Small intestine (tissue), 7 donors: ENCODE measurements at regions not wholly inside any gene's neighbourhood (a gene's known extent, or its start where the extent isn't known, plus 50 kb on each side); places are given as distances from the start of the nearest gene placed in this dataset.

Experiments
- DNase-seq, 2 donors: peaks; one replicate each; pipeline versions ENCODE4 v3.0.0 to v3.0.0-alpha.2; 2013
- FAIRE-seq: peaks from 2 replicates; lab custom pipeline; 2012; peaks lifted over from hg19 to GRCh38; lab: Jason Lieb, UNC
- H3K27ac ChIP-seq, 3 donors: one replicate each; pipeline ENCODE4 v1.5.1; 2013; ENCODE audit warnings: low read length in 2 of 3, mild to moderate bottlenecking in 2 of 3, control low read depth in 1 of 3, inconsistent platforms in 1 of 3, low read depth in 1 of 3, moderate library complexity in 1 of 3
- H3K27me3 ChIP-seq, 3 donors: one replicate each; pipeline ENCODE4 v1.6.1; 2013; ENCODE audit warnings: low read length in 3 of 3, inconsistent platforms in 1 of 3; ENCODE audit not compliant: control insufficient read depth in 3 of 3, insufficient read depth in 3 of 3
- H3K36me3 ChIP-seq, 3 donors: one replicate each; pipeline ENCODE4 v1.6.1; 2013; ENCODE audit warnings: low read length in 3 of 3, inconsistent platforms in 1 of 3, low read depth in 1 of 3, mild to moderate bottlenecking in 1 of 3, moderate library complexity in 1 of 3; ENCODE audit not compliant: control insufficient read depth in 3 of 3, insufficient read depth in 2 of 3
- H3K4me1 ChIP-seq, 3 donors: one replicate each; pipeline ENCODE4 v1.6.1; 2013; ENCODE audit warnings: low read length in 2 of 3, inconsistent platforms in 1 of 3, low read depth in 1 of 3, mild to moderate bottlenecking in 1 of 3, moderate library complexity in 1 of 3; ENCODE audit not compliant: control insufficient read depth in 3 of 3, insufficient read depth in 2 of 3
- H3K4me3 ChIP-seq, 3 donors: one replicate each; pipeline ENCODE4 v1.5.1; 2013; ENCODE audit warnings: low read length in 3 of 3, control low read depth in 1 of 3, inconsistent platforms in 1 of 3, low read depth in 1 of 3, mild to moderate bottlenecking in 1 of 3, moderate library complexity in 1 of 3
- H3K9me3 ChIP-seq, 2 donors: one replicate each; pipeline ENCODE4 v1.6.1; 2013; ENCODE audit warnings: low read depth in 1 of 2, low read length in 1 of 2; ENCODE audit not compliant: control insufficient read depth in 2 of 2, insufficient read depth in 1 of 2
- WGBS, 3 donors: extraction: QIAGEN DNeasy Blood & Tissue Kit; methylation state at CpG; one replicate each; pipeline ENCODE4 v1.1.7; 2013; 5-methylcytosine and 5-hydroxymethylcytosine counted together
- donor health status: healthy with polysubstance abuse.
- donor health status: control.
- donor health status: control.
- donor health status: Bipolar disorder and iron deficiency.
- donor health status: healthy.

GRCh38 chr5:163687414-163687813 is 182.0 kb downstream of the MAT2B start:
- no peak overlapping the region for H3K27ac ChIP-seq
- H3K4me3 ChIP-seq = no peak overlapping the region
- WGBS, 3 donors = 80 to 84% (median 83%) methylated on average over 3 of the region's 3 CpGs
- H3K27me3 ChIP-seq = no peaks in the 10 kb centered on the region
- FAIRE-seq = no peak
- H3K4me1 ChIP-seq = peaks cover 0 to 4% (median 0%) of the 10 kb centered on the region in 3 donors
- DNase-seq = no peak
- no peaks in the 10 kb centered on the region for H3K36me3 ChIP-seq
- H3K9me3 ChIP-seq = no peaks in the 10 kb centered on the region

- Histone ChIP-seq H3K27me3 (no peaks in the 10 kb centered on the region), H3K36me3 (no peaks in the 10 kb centered on the region), H3K9me3 (no peaks in the 10 kb centered on the region), H3K4me3 (no peak overlapping the region), H3K4me1 (no peaks in the 10 kb centered on the region), H3K27ac (no peak overlapping the region)
- no peak for DNase-seq
- 93 to 97% (median 94%) methylated on average over 2 of the region's 2 CpGs for WGBS, 3 donors
- no peak for FAIRE-seq
Measured at GRCh38 chr5:163692091-163692490, 186.7 kb downstream of the MAT2B start.

DNA sequence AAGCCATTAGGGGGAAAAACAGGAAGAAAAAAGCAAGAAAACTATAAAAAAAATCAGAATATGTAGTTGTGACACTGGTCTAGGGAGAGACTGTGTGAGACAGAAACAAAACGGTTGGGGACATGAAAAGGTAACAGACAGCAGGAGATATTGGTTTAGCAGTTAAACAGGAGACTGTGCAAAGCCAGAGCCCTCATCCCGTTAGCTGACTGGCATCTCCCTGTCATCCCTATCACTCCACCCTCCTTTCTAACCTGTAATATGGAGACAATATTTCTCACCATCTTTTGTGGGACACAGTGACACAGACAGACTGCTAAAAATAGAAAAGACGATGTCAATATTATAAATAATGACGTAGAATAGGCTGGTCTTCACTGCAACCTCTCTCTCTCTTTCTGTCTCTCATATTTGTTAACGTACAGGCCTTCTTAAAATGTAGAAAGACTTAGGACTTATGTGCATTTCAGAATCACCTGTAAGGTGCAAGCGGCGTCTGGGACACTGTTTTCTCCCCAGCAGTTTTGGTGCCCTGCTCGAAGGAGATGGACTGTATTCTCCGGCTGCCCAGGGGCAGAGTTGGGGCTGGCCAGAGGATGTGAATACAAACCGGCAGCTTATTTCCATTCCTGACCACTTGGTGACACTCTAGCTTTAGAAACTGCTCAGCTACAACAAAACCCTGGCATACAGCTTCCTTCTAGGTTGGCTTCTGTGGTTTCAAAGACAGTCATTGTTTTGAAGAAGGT is 190.6 kb downstream of the MAT2B start:
- Histone ChIP-seq H3K27me3 (no peaks in the 10 kb centered on the region), H3K9me3 (no peaks in the 10 kb centered on the region), H3K27ac (no peak overlapping the region), H3K4me1 (no peaks in the 10 kb centered on the region), H3K4me3 (no peak overlapping the region), H3K36me3 (no peaks in the 10 kb centered on the region)
- WGBS, 3 donors = 25 to 31% (median 27%) methylated on average over 10 of the region's 10 CpGs
- DNase-seq (peak; percentile 73 to 74), FAIRE-seq (no peak)

DNA sequence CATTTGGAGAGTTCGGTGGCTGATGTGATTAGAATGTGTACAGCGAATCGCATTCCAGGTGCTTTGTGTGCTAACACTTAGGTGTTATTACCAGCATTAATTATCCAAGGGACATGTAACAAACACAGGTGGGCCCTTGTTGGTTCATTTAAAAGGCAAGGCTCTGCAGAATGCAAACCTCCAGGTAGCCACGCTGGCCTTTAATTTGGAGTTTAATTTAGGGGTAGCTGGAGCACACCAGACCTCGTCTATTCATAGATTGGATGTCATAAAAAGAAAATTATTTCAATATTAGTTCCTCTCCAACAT is 191.1 kb downstream of the MAT2B start:
- 6 to 22% (median 16%) methylated on average over 5 of the region's 5 CpGs for WGBS, 3 donors
- FAIRE-seq (no peak), DNase-seq (no peak)
- H3K36me3 ChIP-seq = no peaks in the 10 kb centered on the region
- no peaks in the 10 kb centered on the region for H3K27me3 ChIP-seq
- H3K9me3 ChIP-seq = no peaks in the 10 kb centered on the region
- H3K4me3 ChIP-seq = no peak overlapping the region
- H3K27ac ChIP-seq = no peak overlapping the region
- no peaks in the 10 kb centered on the region for H3K4me1 ChIP-seq

DNA sequence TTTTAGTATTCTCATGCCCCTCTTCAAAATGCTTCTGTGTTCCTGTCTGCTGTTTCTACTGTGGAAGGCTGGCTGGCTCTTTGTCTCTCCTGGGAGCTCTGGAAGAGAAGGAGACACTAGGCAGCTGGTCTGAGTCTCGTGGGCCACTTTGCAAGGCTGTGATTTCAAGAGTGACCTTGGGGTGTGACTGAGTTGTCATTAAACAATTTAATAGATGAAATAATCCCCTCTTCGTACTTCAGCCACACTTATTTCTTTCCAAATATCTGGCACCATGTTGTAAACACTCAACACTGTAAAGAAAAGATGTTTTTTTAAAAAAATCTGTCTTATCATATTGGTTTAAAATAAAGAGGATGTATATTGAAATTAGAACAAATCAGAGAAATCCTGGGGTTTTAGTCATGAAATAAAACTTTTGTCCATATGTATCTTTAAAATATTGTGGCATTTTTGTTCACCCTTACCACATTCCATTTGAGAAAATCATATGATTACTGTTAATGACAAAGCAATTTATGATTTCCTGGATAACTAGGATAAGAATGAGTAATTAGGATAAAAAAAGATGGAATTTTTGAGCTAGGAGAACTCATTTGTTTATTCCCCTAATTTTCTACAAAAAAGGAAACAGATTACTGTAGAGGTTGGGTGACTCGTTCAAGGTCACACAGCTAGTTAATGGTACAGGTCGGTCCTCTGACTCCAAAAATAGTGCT is 200.8 kb downstream of the MAT2B start:
- H3K4me1 ChIP-seq = no peaks in the 10 kb centered on the region
- FAIRE-seq (no peak), DNase-seq (no peak)
- no peak overlapping the region for H3K27ac ChIP-seq
- no peaks in the 10 kb centered on the region for H3K9me3 ChIP-seq
- H3K4me3 ChIP-seq = no peak overlapping the region
- WGBS, 3 donors = 32 to 50% (median 41%) methylated on average over 4 of the region's 4 CpGs
- no peaks in the 10 kb centered on the region for H3K27me3 ChIP-seq
- H3K36me3 ChIP-seq = no peaks in the 10 kb centered on the region

- no peaks in the 10 kb centered on the region for H3K9me3 ChIP-seq
- no peak for FAIRE-seq
Measured at GRCh38 chr5:163712011-163712410, 206.6 kb downstream of the MAT2B start.

GRCh38 chr5:163718272-163718671 is 212.9 kb downstream of the MAT2B start:
- Histone ChIP-seq H3K27ac (no peak overlapping the region), H3K4me1 (no peaks in the 10 kb centered on the region), H3K4me3 (no peak overlapping the region), H3K27me3 (no peaks in the 10 kb centered on the region), H3K9me3 (no peaks in the 10 kb centered on the region), H3K36me3 (no peaks in the 10 kb centered on the region)
- DNase-seq (no peak), FAIRE-seq (no peak)
- WGBS, 3 donors = 56 to 81% (median 61%) methylated on average over 5 of the region's 5 CpGs

More at GRCh38 chr5:163712011-163712410, 206.6 kb downstream of the MAT2B start:
- Histone ChIP-seq H3K4me3 (no peak overlapping the region), H3K27ac (no peak overlapping the region), H3K36me3 (no peaks in the 10 kb centered on the region), H3K4me1 (no peaks in the 10 kb centered on the region), H3K27me3 (no peaks in the 10 kb centered on the region)
- DNase-seq = no peak

- Histone ChIP-seq H3K27ac (no peak overlapping the region), H3K4me1 (no peaks in the 10 kb centered on the region), H3K27me3 (no peaks in the 10 kb centered on the region), H3K9me3 (no peaks in the 10 kb centered on the region), H3K4me3 (no peak overlapping the region), H3K36me3 (no peaks in the 10 kb centered on the region)
- FAIRE-seq (no peak), DNase-seq (no peak)
- 74 to 88% (median 77%) methylated on average over 3 of the region's 3 CpGs for WGBS, 3 donors
Measured at GRCh38 chr5:163724305-163724704, 218.9 kb downstream of the MAT2B start.
